ENCODE measurements at regions not wholly inside any gene's neighbourhood (a gene's known extent, or its start where the extent isn't known, plus 50 kb on each side); places are given as distances from the start of the nearest gene placed in this dataset.

DNA sequence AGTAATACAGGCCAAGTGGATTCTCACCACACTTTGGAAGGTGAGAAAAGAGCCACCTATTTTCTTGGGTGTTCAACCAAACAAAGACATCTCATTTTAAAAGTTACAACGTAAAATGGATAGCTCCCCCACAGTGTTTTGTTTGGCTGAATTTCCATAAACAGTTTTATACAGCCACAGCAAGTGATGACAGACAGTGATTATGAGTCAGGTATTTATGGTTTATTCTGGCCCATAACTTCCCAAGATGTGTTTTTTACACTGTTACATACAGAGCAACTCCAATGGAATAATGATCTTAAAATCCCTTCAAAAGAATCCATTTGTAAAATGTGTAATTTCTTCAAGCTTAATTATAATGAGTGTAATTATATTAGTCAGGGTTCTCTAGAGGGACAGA, 421.3 kb downstream of the TLE1 start:
- Histone ChIP-seq H3K27me3 (ENCODE audit: insufficient read depth, low read length, poor library complexity, severe bottlenecking) (no peaks in the 10 kb centered on the region), H3K9me2 (replicated peaks; ENCODE audit: low read depth, low read length) (no peaks in the 10 kb centered on the region), H3F3A (ENCODE audit: low read depth) (no peaks in the 10 kb centered on the region), H3K9ac (ENCODE audit: low read depth, low read length, poor library complexity, severe bottlenecking) (no peak overlapping the region), H3K9me3 (ENCODE audit: insufficient read depth, low read depth, low read length) (no peaks in the 10 kb centered on the region), H3K36me3 (ENCODE audit: insufficient read depth, low read length) (no peaks in the 10 kb centered on the region), H3K4me3 (ENCODE audit: low read length, poor library complexity, severe bottlenecking) (no peak overlapping the region), H3K4me1 (ENCODE audit: insufficient read depth, low read length, poor library complexity, severe bottlenecking) (no peaks in the 10 kb centered on the region), H4K20me1 (ENCODE audit: insufficient read depth, low read length, poor library complexity, severe bottlenecking) (no peaks in the 10 kb centered on the region), H2AFZ (ENCODE audit: low read length) (no peak overlapping the region), H3K79me2 (ENCODE audit: insufficient read depth, low read length) (no peaks in the 10 kb centered on the region), H3K4me2 (ENCODE audit: low read depth, low read length, poor library complexity, severe bottlenecking) (no peak overlapping the region)
- TF ChIP-seq, protein P1, sequence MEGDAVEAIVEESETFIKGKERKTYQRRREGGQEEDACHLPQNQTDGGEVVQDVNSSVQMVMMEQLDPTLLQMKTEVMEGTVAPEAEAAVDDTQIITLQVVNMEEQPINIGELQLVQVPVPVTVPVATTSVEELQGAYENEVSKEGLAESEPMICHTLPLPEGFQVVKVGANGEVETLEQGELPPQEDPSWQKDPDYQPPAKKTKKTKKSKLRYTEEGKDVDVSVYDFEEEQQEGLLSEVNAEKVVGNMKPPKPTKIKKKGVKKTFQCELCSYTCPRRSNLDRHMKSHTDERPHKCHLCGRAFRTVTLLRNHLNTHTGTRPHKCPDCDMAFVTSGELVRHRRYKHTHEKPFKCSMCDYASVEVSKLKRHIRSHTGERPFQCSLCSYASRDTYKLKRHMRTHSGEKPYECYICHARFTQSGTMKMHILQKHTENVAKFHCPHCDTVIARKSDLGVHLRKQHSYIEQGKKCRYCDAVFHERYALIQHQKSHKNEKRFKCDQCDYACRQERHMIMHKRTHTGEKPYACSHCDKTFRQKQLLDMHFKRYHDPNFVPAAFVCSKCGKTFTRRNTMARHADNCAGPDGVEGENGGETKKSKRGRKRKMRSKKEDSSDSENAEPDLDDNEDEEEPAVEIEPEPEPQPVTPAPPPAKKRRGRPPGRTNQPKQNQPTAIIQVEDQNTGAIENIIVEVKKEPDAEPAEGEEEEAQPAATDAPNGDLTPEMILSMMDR (conservative IDR thresholded peaks at IDR 0.05; ENCODE audit: low read length) = no peak
- TF ChIP-seq EZH2phosphoT487 (IDR thresholded peaks at IDR 0.05; ENCODE audit: borderline replicate concordance) = no peak

DNA sequence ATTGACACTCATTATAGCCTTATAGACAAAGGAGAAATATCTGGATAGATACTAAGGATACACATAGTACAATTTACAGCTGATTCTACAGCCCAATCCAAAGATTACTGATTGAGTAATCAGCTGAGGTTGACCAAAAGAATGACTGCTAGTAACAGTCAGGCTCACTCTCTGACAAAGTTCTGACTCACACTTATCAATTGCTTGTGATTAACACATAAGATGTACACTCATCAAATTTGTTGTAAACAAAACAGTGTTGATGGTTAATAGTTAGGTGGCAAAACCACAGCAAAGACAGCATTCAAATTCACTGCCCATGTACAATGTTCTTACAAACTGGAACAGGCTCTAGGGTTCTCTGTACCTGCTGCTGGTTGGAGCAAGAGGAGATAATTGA, 422.7 kb downstream of the TLE1 start:
- Histone ChIP-seq H3K79me2 (ENCODE audit: insufficient read depth, low read length) (no peaks in the 10 kb centered on the region), H3K4me1 (ENCODE audit: insufficient read depth, low read length, poor library complexity, severe bottlenecking) (no peaks in the 10 kb centered on the region), H3F3A (ENCODE audit: low read depth) (no peaks in the 10 kb centered on the region), H3K36me3 (ENCODE audit: insufficient read depth, low read length) (no peaks in the 10 kb centered on the region), H3K27me3 (ENCODE audit: insufficient read depth, low read length, poor library complexity, severe bottlenecking) (no peaks in the 10 kb centered on the region), H3K9me3 (ENCODE audit: insufficient read depth, low read depth, low read length) (no peaks in the 10 kb centered on the region), H3K4me3 (ENCODE audit: low read length, poor library complexity, severe bottlenecking) (no peak overlapping the region), H3K9ac (ENCODE audit: low read depth, low read length, poor library complexity, severe bottlenecking) (no peak overlapping the region), H3K9me2 (replicated peaks; ENCODE audit: low read depth, low read length) (no peaks in the 10 kb centered on the region), H4K20me1 (ENCODE audit: insufficient read depth, low read length, poor library complexity, severe bottlenecking) (no peaks in the 10 kb centered on the region), H2AFZ (ENCODE audit: low read length) (no peak overlapping the region), H3K4me2 (ENCODE audit: low read depth, low read length, poor library complexity, severe bottlenecking) (no peak overlapping the region)
- no peak for TF ChIP-seq EZH2phosphoT487 (IDR thresholded peaks at IDR 0.05; ENCODE audit: borderline replicate concordance)
- TF ChIP-seq, protein P1 (conservative IDR thresholded peaks at IDR 0.05; ENCODE audit: low read length) = no peak

DNA sequence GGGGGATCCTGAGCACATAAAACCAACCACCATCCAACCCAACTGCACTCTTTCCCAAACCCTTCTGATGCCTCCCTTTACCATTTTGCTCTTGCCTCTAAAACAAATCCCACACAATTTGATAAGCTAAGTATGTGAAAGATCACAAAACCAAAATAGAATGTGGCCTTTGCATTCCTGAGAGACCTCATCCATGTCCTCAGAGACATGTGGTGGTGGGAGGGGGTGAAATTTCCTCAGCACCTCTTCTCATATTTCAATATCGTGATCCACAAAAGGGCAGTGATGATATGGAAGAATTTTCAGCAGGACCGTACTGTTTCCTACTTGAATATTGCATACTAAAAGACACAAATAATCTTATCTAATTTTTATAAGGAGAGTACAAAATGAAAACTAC, 423.3 kb downstream of the TLE1 start:
- H3K4me2 ChIP-seq (ENCODE audit: low read depth, low read length, poor library complexity, severe bottlenecking) = no peak overlapping the region
- no peak overlapping the region for H3K4me3 ChIP-seq (ENCODE audit: low read length, poor library complexity, severe bottlenecking)
- no peak overlapping the region for H3K9ac ChIP-seq (ENCODE audit: low read depth, low read length, poor library complexity, severe bottlenecking)
- H3K9me2 ChIP-seq (replicated peaks; ENCODE audit: low read depth, low read length) = no peaks in the 10 kb centered on the region
- no peaks in the 10 kb centered on the region for H3F3A ChIP-seq (ENCODE audit: low read depth)
- H3K9me3 ChIP-seq (ENCODE audit: insufficient read depth, low read depth, low read length) = no peaks in the 10 kb centered on the region
- H2AFZ ChIP-seq (ENCODE audit: low read length) = no peak overlapping the region
- H3K36me3 ChIP-seq (ENCODE audit: insufficient read depth, low read length) = no peaks in the 10 kb centered on the region
- H3K79me2 ChIP-seq (ENCODE audit: insufficient read depth, low read length) = no peaks in the 10 kb centered on the region
- TF ChIP-seq EZH2phosphoT487 (IDR thresholded peaks at IDR 0.05; ENCODE audit: borderline replicate concordance) = no peak
- TF ChIP-seq, protein P1 (conservative IDR thresholded peaks at IDR 0.05; ENCODE audit: low read length) = no peak
- no peaks in the 10 kb centered on the region for H3K4me1 ChIP-seq (ENCODE audit: insufficient read depth, low read length, poor library complexity, severe bottlenecking)
- no peaks in the 10 kb centered on the region for H3K27me3 ChIP-seq (ENCODE audit: insufficient read depth, low read length, poor library complexity, severe bottlenecking)
- H4K20me1 ChIP-seq (ENCODE audit: insufficient read depth, low read length, poor library complexity, severe bottlenecking) = no peaks in the 10 kb centered on the region

All from Loucy (cell line).